SK-N-SH (cell line): ENCODE measurements at regions not wholly inside any gene's neighbourhood (a gene's known extent, or its start where the extent isn't known, plus 50 kb on each side); places are given as distances from the start of the nearest gene placed in this dataset.

Source experiments
- CHD2 ChIP-seq: fragments of 150-350 bp; IDR thresholded peaks from 2 replicates; pipeline ENCODE4 v1.6.1; 2018; ENCODE audit warnings: low read length; ENCODE audit not compliant: partially characterized antibody
- EP300 ChIP-seq, 2 experiments: IDR thresholded peaks; 2 replicates each; pipeline versions ENCODE4 v1.4.0 to v1.6.1; 2012; ENCODE audit warnings: borderline replicate concordance in 1 of 2, low read depth in 1 of 2, low read length in 1 of 2
- FOSL2 ChIP-seq: IDR thresholded peaks from 2 replicates; pipeline ENCODE4 v1.4.0; 2012; ENCODE audit warnings: low read depth, mild to moderate bottlenecking, moderate library complexity, borderline replicate concordance
- GABPA ChIP-seq: IDR thresholded peaks from 2 replicates; pipeline ENCODE4 v1.4.0; 2012; ENCODE audit warnings: low read depth, mild to moderate bottlenecking
- MXI1 ChIP-seq: IDR thresholded peaks from 2 replicates; pipeline ENCODE4 v1.6.1; 2012; ENCODE audit warnings: mild to moderate bottlenecking, low read depth, low read length, improper control_type of control experiment
- RAD21 ChIP-seq: IDR thresholded peaks from 2 replicates; pipeline ENCODE4 v1.6.1; 2012; ENCODE audit warnings: mild to moderate bottlenecking, low read length
- RFX5 ChIP-seq: IDR thresholded peaks from 2 replicates; pipeline ENCODE4 v1.6.1; 2012; ENCODE audit warnings: mild to moderate bottlenecking, improper control_type of control experiment, low read length
- YY1 ChIP-seq: IDR thresholded peaks from 2 replicates; pipeline ENCODE4 v1.4.0; 2012; ENCODE audit warnings: low read depth, mild to moderate bottlenecking
- TF ChIP-seq, protein P1 (sequence below): fragments of 200-600 bp; sonication (generic); IDR thresholded peaks from 2 replicates; pipeline ENCODE4 v1.6.1; 2017; ENCODE audit warnings: antibody characterized with exemption, mild to moderate bottlenecking, moderate library complexity
- TF ChIP-seq, protein P2 (sequence below): IDR thresholded peaks from 2 replicates; pipeline ENCODE4 v1.6.1; 2012; ENCODE audit warnings: mild to moderate bottlenecking, low read depth, low read length, moderate library complexity

DNA sequence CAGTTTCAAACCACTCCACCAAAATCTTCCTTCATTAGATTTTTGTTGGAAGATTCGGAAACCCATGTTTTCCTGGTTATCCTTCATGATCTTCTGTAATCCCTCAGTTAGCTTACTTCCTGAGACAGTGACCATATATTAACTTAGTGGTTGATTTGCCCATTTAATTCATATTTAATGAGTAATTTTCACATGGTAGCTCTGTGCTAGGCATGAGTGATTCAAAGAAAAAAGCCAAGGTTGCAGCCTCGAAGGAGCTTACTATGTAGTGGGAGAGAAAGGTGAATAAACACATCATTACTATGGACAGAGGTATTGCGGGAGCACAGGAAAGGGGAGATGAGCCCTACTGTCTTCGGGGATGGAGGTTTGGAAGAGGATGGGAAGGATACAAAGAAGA is 158.5 kb downstream of the TLE1 start:
- TF ChIP-seq, protein P1, sequence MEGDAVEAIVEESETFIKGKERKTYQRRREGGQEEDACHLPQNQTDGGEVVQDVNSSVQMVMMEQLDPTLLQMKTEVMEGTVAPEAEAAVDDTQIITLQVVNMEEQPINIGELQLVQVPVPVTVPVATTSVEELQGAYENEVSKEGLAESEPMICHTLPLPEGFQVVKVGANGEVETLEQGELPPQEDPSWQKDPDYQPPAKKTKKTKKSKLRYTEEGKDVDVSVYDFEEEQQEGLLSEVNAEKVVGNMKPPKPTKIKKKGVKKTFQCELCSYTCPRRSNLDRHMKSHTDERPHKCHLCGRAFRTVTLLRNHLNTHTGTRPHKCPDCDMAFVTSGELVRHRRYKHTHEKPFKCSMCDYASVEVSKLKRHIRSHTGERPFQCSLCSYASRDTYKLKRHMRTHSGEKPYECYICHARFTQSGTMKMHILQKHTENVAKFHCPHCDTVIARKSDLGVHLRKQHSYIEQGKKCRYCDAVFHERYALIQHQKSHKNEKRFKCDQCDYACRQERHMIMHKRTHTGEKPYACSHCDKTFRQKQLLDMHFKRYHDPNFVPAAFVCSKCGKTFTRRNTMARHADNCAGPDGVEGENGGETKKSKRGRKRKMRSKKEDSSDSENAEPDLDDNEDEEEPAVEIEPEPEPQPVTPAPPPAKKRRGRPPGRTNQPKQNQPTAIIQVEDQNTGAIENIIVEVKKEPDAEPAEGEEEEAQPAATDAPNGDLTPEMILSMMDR = no peak
- TF ChIP-seq, protein P2, sequence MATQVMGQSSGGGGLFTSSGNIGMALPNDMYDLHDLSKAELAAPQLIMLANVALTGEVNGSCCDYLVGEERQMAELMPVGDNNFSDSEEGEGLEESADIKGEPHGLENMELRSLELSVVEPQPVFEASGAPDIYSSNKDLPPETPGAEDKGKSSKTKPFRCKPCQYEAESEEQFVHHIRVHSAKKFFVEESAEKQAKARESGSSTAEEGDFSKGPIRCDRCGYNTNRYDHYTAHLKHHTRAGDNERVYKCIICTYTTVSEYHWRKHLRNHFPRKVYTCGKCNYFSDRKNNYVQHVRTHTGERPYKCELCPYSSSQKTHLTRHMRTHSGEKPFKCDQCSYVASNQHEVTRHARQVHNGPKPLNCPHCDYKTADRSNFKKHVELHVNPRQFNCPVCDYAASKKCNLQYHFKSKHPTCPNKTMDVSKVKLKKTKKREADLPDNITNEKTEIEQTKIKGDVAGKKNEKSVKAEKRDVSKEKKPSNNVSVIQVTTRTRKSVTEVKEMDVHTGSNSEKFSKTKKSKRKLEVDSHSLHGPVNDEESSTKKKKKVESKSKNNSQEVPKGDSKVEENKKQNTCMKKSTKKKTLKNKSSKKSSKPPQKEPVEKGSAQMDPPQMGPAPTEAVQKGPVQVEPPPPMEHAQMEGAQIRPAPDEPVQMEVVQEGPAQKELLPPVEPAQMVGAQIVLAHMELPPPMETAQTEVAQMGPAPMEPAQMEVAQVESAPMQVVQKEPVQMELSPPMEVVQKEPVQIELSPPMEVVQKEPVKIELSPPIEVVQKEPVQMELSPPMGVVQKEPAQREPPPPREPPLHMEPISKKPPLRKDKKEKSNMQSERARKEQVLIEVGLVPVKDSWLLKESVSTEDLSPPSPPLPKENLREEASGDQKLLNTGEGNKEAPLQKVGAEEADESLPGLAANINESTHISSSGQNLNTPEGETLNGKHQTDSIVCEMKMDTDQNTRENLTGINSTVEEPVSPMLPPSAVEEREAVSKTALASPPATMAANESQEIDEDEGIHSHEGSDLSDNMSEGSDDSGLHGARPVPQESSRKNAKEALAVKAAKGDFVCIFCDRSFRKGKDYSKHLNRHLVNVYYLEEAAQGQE = no peak
- TF ChIP-seq YY1 = no peak
- TF ChIP-seq EP300 (IDR thresholded peaks at IDR 0.05; ENCODE audit: borderline replicate concordance in 1 of 2, low read depth in 1 of 2, low read length in 1 of 2) = no peak
- TF ChIP-seq FOSL2 = no peak
- TF ChIP-seq RFX5 = no peak
- no peak for TF ChIP-seq GABPA
- no peak for TF ChIP-seq CHD2
- TF ChIP-seq MXI1 = no peak
- TF ChIP-seq RAD21 = no peak
